Hepatocyte (in vitro differentiated cells): ENCODE measurements at regions not wholly inside any gene's neighbourhood (a gene's known extent, or its start where the extent isn't known, plus 50 kb on each side); places are given as distances from the start of the nearest gene placed in this dataset.

Experiments
- CTCF ChIP-seq: fragments of 200-600 bp; sonication (generic); IDR thresholded peaks from 2 replicates; pipeline ENCODE4 v1.5.1; 2016; ENCODE audit warnings: antibody characterized with exemption, mild to moderate bottlenecking; ENCODE audit not compliant: poor library complexity
- EZH2 ChIP-seq: fragments of 200-600 bp; sonication (generic); IDR thresholded peaks from 2 replicates; pipeline ENCODE4 v1.6.1; 2016; ENCODE audit warnings: antibody characterized with exemption, mild to moderate bottlenecking, borderline replicate concordance
- EZH2phosphoT487 ChIP-seq: fragments of 200-600 bp; sonication (generic); IDR thresholded peaks from one replicate; pipeline ENCODE4 v1.6.1; 2018; ENCODE audit warnings: antibody characterized with exemption, mild to moderate bottlenecking, low read depth, moderate library complexity; ENCODE audit not compliant: unreplicated experiment, severe bottlenecking

GRCh38 chr1:201748335-201748734 is 80.6 kb upstream of the IPO9 start:
- TF ChIP-seq CTCF (no peak), EZH2phosphoT487 (no peak), EZH2 (no peak)
